GM12892 (cell line): ENCODE measurements at regions not wholly inside any gene's neighbourhood (a gene's known extent, or its start where the extent isn't known, plus 50 kb on each side); places are given as distances from the start of the nearest gene placed in this dataset.

Experiments used
- DNase-seq: peaks from one replicate; pipeline ENCODE4 v3.0.0; 2011; ENCODE audit not compliant: insufficient read length
- FAIRE-seq: peaks from 2 replicates; lab custom pipeline; 2011; peaks lifted over from hg19 to GRCh38; lab: Jason Lieb, UNC
- POLR2A ChIP-seq: IDR thresholded peaks from 2 replicates; pipeline ENCODE4 v1.6.1; 2011; ENCODE audit warnings: low read depth, low read length, control low read depth
- POLR2AphosphoS5 ChIP-seq: IDR thresholded peaks from 2 replicates; pipeline ENCODE4 v1.6.1; 2011; ENCODE audit warnings: low read depth, low read length, control low read depth
- TAF1 ChIP-seq: IDR thresholded peaks from 2 replicates; pipeline ENCODE4 v1.6.1; 2011; ENCODE audit warnings: low read depth, mild to moderate bottlenecking, control low read depth, low read length, borderline replicate concordance

DNA sequence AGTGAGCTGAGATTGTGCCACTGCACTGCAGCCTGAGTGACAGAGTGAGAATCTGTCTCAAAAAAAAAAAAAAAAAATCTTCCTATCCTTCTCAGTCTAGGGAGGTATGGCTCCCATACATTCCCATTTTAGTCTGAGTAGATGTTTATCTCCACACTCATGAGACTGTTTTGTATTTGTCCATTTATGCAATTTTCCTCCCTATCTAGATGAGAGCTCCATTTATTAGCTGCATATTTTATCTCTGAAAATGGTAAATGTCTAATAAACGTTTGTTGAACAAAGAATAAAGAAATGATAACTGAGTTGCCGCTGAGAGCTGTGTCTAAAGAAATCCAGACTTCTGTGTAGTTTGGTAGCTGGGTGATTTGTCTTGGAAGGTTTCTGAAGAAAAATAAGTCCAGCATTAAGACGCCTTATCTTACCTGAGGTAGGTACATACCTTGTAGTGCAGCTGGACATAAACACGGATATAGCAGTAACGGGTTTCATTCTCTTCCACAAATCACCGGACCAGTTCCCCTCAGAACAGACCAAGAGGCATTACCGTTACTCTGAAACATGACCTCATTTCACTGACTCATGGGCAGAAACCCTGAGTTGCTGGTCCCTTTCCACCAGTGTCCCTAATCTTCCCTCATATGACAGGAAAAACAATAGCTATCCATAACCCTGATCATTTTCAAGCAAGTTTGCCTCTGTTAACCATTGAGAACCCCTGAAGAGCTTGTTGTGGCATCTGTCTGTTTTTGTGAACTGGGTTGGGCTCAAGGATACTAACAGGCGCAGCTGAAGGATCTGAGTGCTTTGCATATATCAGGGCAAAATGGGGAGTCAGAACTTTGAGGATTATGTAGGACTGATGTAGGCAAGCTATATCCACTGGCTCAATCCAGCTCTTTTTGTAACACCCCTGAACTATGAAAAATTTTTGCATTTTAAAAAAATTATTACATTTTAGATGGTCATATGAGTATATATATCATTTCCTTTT, 177.4 kb upstream of the XYLT1 start:
- FAIRE-seq: no peak
- TF ChIP-seq POLR2AphosphoS5: no peak
- TF ChIP-seq TAF1: no peak
- no peak for DNase-seq

DNA sequence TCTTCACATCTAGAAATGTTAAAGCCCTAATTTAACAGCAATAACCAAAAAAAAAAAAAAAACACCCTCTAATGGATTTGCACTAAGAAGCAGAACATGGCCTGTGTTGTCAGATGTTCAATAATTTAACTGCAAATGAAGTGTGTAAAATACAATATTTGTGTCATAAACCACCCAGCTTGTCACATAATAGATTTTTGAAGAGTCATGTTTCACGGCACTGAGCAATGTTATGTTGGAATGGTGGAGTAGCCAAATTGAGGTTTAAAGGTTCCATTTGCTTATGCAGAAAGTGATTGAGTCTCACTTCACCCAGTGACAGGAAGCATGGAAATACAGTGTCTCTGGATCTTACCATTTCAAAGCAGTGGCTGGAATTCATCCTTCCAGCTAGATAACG, 173.2 kb upstream of the XYLT1 start:
- DNase-seq (no peak), FAIRE-seq (no peak)
- TF ChIP-seq POLR2A (no peak), POLR2AphosphoS5 (no peak), TAF1 (no peak)

DNA sequence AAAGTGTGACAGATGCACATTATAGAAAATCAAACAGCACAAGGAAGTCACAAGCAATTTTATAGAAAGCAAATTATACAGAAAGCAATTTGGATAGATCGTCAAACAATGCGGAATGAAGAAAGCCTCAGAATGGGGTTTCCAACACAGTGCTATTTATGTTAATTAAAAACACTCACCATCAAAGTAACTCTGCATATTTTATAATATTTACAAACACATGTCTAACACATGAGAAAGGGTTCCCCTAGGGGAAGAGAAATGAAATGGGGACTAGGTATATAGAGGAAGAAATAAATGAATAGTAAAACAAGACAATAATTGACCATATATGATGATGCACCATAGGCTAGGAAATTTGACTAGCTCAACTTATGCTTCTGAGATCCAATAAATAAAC, 171.2 kb upstream of the XYLT1 start:
- DNase-seq: no peak
- FAIRE-seq: no peak
- TF ChIP-seq POLR2AphosphoS5: no peak
- no peak for TF ChIP-seq TAF1
- no peak for TF ChIP-seq POLR2A

DNA sequence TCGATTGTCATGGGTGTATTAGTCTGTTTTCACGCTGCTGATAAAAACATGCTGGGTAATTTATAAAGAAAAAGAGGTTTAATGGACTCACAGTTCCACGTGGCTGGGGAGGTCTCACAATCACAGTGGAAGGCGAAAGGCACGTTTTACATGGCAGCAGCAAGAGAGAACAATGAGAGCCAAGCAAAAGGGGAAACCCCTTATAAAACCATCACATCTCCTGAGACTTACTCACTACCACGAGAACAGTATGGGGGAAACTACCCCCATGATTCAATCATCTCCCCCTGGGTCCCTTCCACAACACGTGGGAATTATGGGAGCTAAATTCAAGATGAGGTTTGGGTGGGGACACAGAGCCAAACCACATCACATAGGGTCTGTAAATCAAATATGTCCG, 167.4 kb upstream of the XYLT1 start:
- TF ChIP-seq POLR2AphosphoS5: no peak
- no peak for TF ChIP-seq TAF1
- no peak for TF ChIP-seq POLR2A
- no peak for FAIRE-seq
- DNase-seq: no peak

DNA sequence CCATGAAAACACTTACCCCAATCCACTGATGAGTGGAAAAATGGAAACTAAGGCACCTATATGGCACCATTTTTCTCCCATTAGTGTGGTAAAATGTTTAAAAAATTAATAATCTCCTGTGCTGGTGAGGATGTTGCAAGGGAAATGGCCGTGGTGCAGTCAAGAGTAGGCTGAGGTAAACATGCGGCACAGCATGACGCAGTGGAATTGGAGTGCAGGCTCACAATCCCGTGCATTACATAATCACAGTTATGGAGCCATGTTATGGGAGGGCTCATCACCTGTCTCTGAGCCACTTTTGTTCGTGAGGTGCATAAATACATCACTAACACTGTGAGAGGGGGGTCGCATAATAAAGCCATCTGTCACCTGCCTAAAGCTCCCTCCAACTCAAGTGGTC, 164.4 kb upstream of the XYLT1 start:
- TF ChIP-seq POLR2AphosphoS5 (no peak), TAF1 (no peak), POLR2A (no peak)
- DNase-seq (no peak), FAIRE-seq (no peak)

DNA sequence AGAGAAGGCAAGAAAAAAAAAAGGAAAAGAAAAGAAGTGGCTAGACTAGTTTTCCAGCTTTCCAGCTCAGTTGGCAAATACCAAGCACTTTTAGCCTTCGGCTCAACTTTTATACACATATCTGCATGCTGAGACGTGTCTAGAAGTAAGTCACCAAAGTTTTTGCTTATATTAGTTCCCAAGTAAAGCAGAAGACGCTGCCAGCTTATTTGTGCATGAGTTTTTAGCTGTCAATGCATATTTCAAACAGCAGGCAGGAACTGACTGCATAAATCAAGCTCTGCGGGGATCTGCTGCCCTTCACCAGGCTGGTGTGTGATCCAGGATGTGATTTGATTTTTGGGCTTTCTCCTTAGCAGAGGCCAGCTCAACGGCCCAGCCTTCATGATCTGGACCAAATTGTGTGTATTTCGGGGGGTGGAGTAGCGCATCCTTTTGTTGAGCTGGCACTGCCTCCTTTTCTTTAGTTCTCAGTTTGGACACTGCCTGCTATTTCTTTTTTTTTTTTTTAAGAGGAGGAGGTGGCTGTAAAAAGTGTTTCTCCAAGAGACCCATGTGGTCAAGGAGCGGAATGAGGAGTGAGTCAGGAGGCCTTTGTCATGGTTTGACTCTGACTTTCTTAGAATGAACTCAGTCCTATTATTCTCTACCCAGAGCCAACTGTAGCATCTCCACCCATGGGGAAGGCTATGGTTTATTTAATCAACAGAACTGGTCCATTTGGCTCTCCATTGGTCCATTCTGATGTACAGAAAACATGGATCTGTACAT, 162.6 kb upstream of the XYLT1 start:
- TF ChIP-seq POLR2AphosphoS5: no peak
- TF ChIP-seq TAF1: no peak
- TF ChIP-seq POLR2A: no peak
- DNase-seq: no peak
- FAIRE-seq: no peak

DNA sequence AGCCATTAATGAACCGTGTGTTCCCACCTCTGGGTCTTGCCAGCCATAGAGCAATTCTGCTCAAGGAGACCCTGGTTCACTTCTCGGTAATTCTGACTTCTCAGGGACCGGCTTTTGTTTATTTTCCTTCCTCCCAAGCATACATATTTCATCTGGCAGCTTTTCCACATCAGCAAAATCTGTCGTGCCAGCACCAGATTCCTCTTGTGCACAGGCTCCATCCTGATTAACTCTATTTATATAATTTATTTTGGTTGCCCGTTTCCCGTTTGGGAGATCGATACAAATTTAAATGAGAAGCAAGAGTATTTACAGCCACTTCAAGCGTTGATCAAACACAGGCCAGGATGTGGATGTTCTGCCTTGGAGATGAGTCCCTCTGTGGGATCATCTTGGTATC, 161.9 kb upstream of the XYLT1 start:
- no peak for FAIRE-seq
- DNase-seq: no peak
- no peak for TF ChIP-seq POLR2AphosphoS5
- no peak for TF ChIP-seq POLR2A
- TF ChIP-seq TAF1: no peak

DNA sequence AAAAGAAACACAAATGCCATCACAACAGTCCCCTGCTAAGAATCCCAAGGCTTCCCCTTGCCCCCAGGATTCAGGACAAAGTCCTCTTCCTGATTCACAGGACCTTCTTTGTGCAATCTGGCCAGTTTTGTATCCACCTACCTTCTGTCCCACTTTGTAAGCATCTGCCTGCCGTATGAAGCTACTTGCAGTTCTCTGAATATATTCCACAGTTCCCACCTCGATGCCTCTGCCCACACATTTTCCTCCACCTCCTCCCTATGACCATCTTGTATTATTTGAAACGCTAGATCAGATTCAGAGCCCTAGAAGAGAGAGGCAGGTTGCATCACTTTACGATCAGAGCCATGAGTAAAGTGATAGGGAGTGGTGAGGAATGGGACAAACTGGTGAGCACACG, 159.2 kb upstream of the XYLT1 start:
- TF ChIP-seq TAF1 (no peak), POLR2AphosphoS5 (no peak), POLR2A (no peak)
- no peak for FAIRE-seq
- no peak for DNase-seq

DNA sequence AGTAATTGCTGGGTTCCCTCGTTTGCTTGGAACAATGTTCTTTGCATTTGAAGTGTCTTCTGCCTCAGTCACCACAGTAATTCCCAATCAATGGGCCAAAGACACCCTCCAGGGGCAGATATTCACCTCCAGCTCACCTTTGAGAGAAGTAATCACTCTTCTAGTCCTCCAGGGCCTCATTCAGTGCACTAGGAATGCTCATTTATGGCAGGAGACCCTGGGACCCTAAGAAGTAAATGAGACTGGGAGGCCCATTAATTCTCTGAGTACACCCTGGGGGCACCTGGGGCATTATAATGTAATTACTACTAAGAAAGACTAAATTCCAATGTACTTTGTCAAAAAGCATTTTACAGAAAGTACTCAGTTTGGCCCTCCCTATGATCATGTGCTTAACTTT, 158.2 kb upstream of the XYLT1 start:
- DNase-seq (no peak), FAIRE-seq (no peak)
- TF ChIP-seq POLR2A: no peak
- TF ChIP-seq POLR2AphosphoS5: no peak
- no peak for TF ChIP-seq TAF1

DNA sequence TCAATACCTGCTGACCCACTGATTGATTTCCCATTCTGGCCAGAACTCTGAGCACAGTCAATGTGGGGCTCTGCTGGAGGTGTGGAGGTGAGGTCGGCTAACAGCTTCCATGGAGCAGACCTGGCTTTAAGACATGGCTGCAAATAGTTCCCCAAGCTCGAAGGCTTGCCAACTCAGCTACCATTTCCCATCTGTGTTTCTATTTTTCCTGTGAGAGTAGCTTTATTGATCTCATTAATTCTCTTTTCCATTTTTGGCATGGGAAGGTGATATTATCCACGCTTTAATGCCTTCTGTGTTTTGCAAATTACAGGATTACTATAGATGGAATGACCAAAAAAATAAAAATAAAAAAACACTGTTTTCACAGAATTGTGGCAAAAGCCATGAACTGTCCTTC, 151.6 kb upstream of the XYLT1 start:
- no peak for FAIRE-seq
- DNase-seq: no peak
- TF ChIP-seq POLR2AphosphoS5: no peak
- TF ChIP-seq POLR2A: no peak
- no peak for TF ChIP-seq TAF1

DNA sequence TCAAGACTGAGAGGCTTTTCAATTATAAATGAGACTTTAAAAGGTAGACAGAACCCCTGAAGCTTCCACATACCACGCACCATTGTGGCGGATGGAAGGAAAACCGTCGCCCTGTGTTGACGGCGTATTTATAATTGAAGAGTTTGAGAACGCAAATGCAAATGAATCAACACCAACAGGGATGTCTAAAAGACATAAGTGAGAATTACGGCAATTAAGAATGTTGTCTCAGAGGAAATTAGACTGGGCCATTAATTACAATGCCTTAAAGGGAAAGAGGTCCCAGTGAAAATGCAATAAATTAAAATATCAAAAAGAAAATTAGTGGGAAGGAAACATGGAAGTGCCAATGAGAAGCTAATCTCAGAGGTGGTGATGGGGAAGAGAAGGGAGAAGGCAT, 148.5 kb upstream of the XYLT1 start:
- TF ChIP-seq POLR2A (no peak), POLR2AphosphoS5 (no peak), TAF1 (no peak)
- FAIRE-seq (no peak), DNase-seq (no peak)

DNA sequence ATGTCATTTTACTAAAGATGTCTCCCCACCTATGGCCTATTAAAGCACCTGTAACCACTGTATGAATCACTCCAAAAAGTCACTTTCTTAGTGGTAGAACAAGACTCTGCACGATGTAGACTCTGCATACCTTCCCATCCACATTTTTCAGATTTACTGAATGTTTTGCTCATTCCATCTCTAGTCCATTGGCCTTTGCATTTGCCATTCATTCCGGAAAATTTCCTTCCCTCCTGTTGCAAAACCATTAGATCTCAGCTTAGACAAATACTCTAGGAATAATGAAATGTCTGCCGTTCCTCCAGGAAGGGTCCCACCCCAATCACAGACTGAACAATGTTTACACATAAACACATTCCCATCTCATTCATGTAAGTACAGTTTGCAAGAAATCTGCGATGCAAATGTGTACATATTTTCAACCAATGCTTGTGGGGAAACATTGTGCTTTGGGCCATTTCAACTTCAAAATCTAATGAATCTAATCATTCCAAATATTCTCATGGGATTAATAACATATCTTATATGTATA, 146.3 kb upstream of the XYLT1 start:
- TF ChIP-seq POLR2AphosphoS5 (no peak), POLR2A (no peak), TAF1 (no peak)
- FAIRE-seq (no peak), DNase-seq (no peak)

DNA sequence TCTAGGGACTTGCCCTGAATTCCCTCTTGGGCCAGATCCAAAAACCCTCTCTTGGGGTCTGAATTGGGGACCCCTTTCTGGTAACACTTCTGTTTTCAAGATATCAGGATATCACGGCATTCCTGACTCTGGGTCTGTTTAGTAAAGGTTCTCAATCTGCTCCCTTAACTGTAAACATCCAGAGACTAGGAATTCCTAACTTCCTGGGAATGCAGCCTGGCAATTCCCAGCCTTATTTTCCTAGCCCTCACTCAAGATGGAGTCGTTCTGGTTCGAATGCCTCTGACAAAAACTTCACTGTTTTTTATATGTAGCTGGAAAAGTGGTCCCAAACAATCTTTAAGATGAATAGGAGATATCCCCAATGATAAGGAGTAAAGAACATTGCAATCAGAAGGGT, 141.6 kb upstream of the XYLT1 start:
- FAIRE-seq (no peak), DNase-seq (no peak)
- TF ChIP-seq POLR2A (no peak), TAF1 (no peak), POLR2AphosphoS5 (no peak)
